Tibial nerve (tissue), 4 donors: ENCODE measurements at regions not wholly inside any gene's neighbourhood (a gene's known extent, or its start where the extent isn't known, plus 50 kb on each side); places are given as distances from the start of the nearest gene placed in this dataset.

Source experiments
- DNase-seq, 2 donors: peaks; one replicate each; pipeline ENCODE4 v3.0.0-alpha.2; 2019; ENCODE audit warnings: low spot score in 2 of 2
- H3K27ac ChIP-seq, 4 donors: fragments of 200-600 bp; sonication (generic) in 3 of 4; one replicate each; pipeline ENCODE4 v1.5.1; 2017 to 2019; ENCODE audit warnings: mild to moderate bottlenecking in 1 of 4
- H3K27me3 ChIP-seq, 2 donors: fragments of 200-600 bp; sonication (generic) in 1 of 2; one replicate each; pipeline versions ENCODE4 v1.5.1 to v1.6.0; 2017 to 2019
- H3K36me3 ChIP-seq, 3 donors: fragments of 200-600 bp; sonication (generic); one replicate each; pipeline ENCODE4 v1.5.1; 2018 to 2019
- H3K4me1 ChIP-seq, 4 donors: fragments of 200-600 bp; sonication (generic) in 3 of 4; one replicate each; pipeline ENCODE4 v1.5.1; 2017 to 2019
- H3K4me3 ChIP-seq, 4 donors: fragments of 200-600 bp; sonication (generic) in 3 of 4; one replicate each; pipeline ENCODE4 v1.5.1; 2017 to 2019; ENCODE audit warnings: mild to moderate bottlenecking in 1 of 4, moderate library complexity in 1 of 4
- H3K9me3 ChIP-seq, 4 donors: fragments of 200-600 bp; sonication (generic) in 3 of 4; one replicate each; pipeline ENCODE4 v1.5.1; 2017 to 2019
- EP300 ChIP-seq, 2 donors: sonication (generic); formaldehyde crosslinking; IDR thresholded peaks; one replicate each; pipeline ENCODE4 v1.6.1; 2017; ENCODE audit warnings: antibody characterized with exemption in 2 of 2, mild to moderate bottlenecking in 1 of 2
- POLR2A ChIP-seq, 2 donors: fragments of 450-650 bp; IDR thresholded peaks; one replicate each; pipeline ENCODE4 v1.6.1; 2017; ENCODE audit warnings: antibody characterized with exemption in 2 of 2, mild to moderate bottlenecking in 2 of 2, moderate library complexity in 2 of 2
- WGBS, 2 donors: methylation state at CpG; one replicate each; pipeline ENCODE4 v1.1.5; 2018; 5-methylcytosine and 5-hydroxymethylcytosine counted together
- TF ChIP-seq, protein P1 (sequence below), 5 experiments: fragments of 200-600 bp in 3 of 5; fragments of 450-650 bp in 2 of 5; sonication (generic) in 3 of 5; IDR thresholded peaks; one replicate each; pipeline ENCODE4 v1.5.1; 2016 to 2019; ENCODE audit warnings: antibody characterized with exemption in 5 of 5, mild to moderate bottlenecking in 3 of 5, moderate library complexity in 2 of 5

DNA sequence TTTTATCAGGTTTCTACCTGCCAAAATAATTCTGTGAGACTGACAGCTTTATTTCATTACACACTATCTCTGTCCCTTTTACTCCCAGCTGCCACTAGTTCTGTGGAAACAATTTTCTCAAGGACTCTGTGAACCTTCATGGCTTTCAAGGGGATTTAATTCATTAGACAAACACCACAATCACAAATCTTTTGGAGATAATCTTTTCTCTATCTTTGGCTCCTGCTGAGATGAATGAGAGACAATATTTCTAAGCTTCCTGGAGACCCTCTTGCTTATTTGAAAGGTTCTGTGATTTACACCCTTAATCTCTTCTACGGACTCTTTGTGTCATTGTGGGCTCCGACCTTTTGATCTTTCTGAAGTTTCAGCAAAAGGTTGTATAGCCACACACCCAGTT is 222.6 kb downstream of the PRDM9 start:
- Histone ChIP-seq H3K36me3 (no peaks in the 10 kb centered on the region), H3K4me1 (no peaks in the 10 kb centered on the region), H3K27me3 (no peaks in the 10 kb centered on the region), H3K27ac (no peak overlapping the region), H3K9me3 (peaks cover 0 to 8% (median 0%) of the 10 kb centered on the region in 4 donors), H3K4me3 (no peak overlapping the region)
- 56 to 66% methylated on average over 2 of the region's 2 CpGs for WGBS, 2 donors
- TF ChIP-seq EP300 (IDR thresholded peaks at IDR 0.05) = no peak
- no peak for TF ChIP-seq POLR2A (IDR thresholded peaks at IDR 0.05)
- TF ChIP-seq, protein P1, sequence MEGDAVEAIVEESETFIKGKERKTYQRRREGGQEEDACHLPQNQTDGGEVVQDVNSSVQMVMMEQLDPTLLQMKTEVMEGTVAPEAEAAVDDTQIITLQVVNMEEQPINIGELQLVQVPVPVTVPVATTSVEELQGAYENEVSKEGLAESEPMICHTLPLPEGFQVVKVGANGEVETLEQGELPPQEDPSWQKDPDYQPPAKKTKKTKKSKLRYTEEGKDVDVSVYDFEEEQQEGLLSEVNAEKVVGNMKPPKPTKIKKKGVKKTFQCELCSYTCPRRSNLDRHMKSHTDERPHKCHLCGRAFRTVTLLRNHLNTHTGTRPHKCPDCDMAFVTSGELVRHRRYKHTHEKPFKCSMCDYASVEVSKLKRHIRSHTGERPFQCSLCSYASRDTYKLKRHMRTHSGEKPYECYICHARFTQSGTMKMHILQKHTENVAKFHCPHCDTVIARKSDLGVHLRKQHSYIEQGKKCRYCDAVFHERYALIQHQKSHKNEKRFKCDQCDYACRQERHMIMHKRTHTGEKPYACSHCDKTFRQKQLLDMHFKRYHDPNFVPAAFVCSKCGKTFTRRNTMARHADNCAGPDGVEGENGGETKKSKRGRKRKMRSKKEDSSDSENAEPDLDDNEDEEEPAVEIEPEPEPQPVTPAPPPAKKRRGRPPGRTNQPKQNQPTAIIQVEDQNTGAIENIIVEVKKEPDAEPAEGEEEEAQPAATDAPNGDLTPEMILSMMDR (IDR thresholded peaks at IDR 0.05) = no peak
- DNase-seq = no peak

DNA sequence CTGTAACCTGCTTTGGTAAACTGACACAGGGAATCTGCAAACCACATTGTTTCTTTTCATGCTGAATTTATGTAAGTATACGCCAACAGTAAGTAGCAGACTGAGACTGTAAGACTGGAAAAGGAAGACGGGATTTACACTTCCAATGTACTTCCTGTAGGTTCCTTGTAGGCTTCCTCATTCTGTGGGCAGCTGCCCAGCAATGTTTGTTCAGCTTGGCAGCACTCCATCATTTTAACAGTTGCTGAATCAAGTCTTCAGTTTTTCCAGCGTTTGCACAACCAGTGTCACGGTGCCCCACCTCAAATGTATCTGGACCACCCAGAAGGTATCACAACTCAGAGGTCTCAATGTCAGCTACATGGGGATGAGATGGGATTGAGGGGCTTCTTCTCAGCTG is 232.6 kb downstream of the PRDM9 start:
- TF ChIP-seq, protein P1 (IDR thresholded peaks at IDR 0.05) = no peak
- TF ChIP-seq EP300 (IDR thresholded peaks at IDR 0.05) = no peak
- TF ChIP-seq POLR2A (IDR thresholded peaks at IDR 0.05) = no peak
- WGBS, 2 donors = 29 to 39% methylated on average over 4 of the region's 4 CpGs
- DNase-seq = no peak
- Histone ChIP-seq H3K4me1 (no peaks in the 10 kb centered on the region), H3K27me3 (no peaks in the 10 kb centered on the region), H3K36me3 (no peaks in the 10 kb centered on the region), H3K9me3 (peaks cover 0 to under 1% (median 0%) of the 10 kb centered on the region in 4 donors), H3K27ac (no peak overlapping the region), H3K4me3 (no peak overlapping the region)

DNA sequence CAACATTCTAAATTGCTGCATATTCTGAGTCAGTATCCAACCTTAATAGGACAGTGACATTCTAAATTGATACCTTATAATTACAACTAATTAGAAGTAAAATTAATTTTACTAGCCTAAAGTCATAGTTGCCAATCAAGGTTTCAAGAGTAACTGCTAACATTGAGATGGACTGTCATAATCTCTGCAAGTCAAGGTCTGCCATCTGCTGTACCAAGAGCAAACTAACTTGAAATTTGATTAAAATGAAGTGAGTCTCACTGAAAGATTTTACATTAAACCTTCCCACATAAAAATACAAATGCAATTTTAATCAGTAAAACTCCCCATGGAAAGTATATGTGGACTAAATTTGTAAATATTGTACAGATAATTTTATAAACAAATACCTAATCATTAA is 235.3 kb downstream of the PRDM9 start:
- Histone ChIP-seq H3K4me3 (no peak overlapping the region), H3K36me3 (no peaks in the 10 kb centered on the region), H3K27ac (no peak overlapping the region), H3K27me3 (no peaks in the 10 kb centered on the region), H3K4me1 (no peaks in the 10 kb centered on the region), H3K9me3 (no peaks in the 10 kb centered on the region)
- TF ChIP-seq POLR2A (IDR thresholded peaks at IDR 0.05) (no peak), EP300 (IDR thresholded peaks at IDR 0.05) (no peak)
- TF ChIP-seq, protein P1 (IDR thresholded peaks at IDR 0.05) = no peak
- no peak for DNase-seq

DNA sequence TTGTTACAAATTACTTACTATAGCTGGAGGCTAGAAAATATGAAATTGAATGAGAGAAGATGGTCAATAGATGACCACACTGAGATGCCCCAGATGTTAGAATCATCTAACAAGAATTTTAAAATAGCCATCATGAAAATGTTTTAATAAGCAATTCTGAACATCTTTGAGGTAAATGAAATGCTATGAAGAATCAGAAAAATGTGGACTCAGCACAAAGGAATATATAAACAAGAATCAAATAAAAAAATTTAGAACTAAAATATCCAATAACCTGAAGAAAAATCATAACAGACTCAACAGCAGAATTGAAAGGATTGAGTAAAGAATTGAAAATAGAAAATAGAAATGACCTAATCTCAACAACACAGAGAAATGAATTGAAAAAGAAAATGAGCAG is 248.5 kb downstream of the PRDM9 start:
- Histone ChIP-seq H3K9me3 (no peaks in the 10 kb centered on the region), H3K36me3 (no peaks in the 10 kb centered on the region), H3K4me3 (no peak overlapping the region), H3K27me3 (no peaks in the 10 kb centered on the region), H3K27ac (no peak overlapping the region), H3K4me1 (no peaks in the 10 kb centered on the region)
- TF ChIP-seq EP300 (IDR thresholded peaks at IDR 0.05) (no peak), POLR2A (IDR thresholded peaks at IDR 0.05) (no peak)
- TF ChIP-seq, protein P1 (IDR thresholded peaks at IDR 0.05) = no peak
- DNase-seq = no peak

DNA sequence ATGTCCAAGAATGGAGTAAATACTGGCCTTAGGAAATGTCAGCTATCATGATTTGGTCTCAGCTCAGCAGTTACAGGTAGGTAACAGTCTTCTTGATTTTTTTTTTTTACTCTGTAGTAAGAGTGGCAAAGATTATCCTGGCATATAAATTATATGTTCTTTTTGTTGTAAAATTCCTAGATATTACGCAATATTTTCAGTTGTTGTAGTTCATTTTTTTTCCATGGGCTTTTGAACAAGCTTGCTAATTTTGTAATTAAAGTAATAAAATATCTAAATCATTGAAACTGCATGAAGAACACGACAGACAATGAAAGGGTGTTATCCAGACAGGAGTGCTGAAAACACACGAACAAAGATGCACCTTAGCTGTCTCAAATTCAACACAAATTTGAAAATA is 249.4 kb downstream of the PRDM9 start:
- no peak overlapping the region for H3K4me3 ChIP-seq
- no peak for DNase-seq
- no peak overlapping the region for H3K27ac ChIP-seq
- no peaks in the 10 kb centered on the region for H3K4me1 ChIP-seq
- TF ChIP-seq EP300 (IDR thresholded peaks at IDR 0.05) (no peak), POLR2A (IDR thresholded peaks at IDR 0.05) (no peak)
- TF ChIP-seq, protein P1 (IDR thresholded peaks at IDR 0.05) = no peak
- H3K9me3 ChIP-seq = no peaks in the 10 kb centered on the region
- H3K36me3 ChIP-seq = no peaks in the 10 kb centered on the region
- no peaks in the 10 kb centered on the region for H3K27me3 ChIP-seq
- 78 to 86% methylated on average over 3 of the region's 3 CpGs for WGBS, 2 donors
